HG03066 (cell line): ENCODE measurements at regions not wholly inside any gene's neighbourhood (a gene's known extent, or its start where the extent isn't known, plus 50 kb on each side); places are given as distances from the start of the nearest gene placed in this dataset.

Source experiments
- ATAC-seq: cut with Tn5 transposase; IDR thresholded peaks from one replicate; pipeline ENCODE4 v1.9.1; 2021; ENCODE audit warnings: low read depth; ENCODE audit not compliant: unreplicated experiment

GRCh38 chr17:14838567-14838966 is 426.6 kb downstream of the PMP22 start:
- ATAC-seq, result no peak

- no peak for ATAC-seq
Observed at GRCh38 chr17:14833201-14833785, 431.8 kb downstream of the PMP22 start.

DNA sequence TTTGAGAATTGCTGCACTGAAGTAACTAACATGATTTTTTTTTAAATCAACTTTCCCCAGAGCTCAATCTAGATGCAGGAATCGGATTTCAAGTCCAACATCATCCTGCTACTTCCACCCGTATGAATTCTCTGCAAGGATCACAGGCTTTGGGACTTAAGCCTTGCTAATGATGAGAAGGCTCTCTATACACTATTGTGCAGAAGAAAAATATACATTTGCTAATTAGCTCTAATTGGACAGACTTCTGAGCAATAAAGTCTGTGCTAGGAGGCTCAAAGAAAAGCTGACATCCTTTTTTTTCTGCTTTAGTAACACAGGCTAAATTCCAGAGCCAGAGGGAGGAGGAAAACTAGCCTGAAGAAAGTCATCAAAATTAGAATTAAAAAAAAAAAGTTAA is 433.6 kb downstream of the PMP22 start:
- no peak for ATAC-seq

- no peak for ATAC-seq
Observed at GRCh38 chr17:14827396-14827919, 437.7 kb downstream of the PMP22 start.

DNA sequence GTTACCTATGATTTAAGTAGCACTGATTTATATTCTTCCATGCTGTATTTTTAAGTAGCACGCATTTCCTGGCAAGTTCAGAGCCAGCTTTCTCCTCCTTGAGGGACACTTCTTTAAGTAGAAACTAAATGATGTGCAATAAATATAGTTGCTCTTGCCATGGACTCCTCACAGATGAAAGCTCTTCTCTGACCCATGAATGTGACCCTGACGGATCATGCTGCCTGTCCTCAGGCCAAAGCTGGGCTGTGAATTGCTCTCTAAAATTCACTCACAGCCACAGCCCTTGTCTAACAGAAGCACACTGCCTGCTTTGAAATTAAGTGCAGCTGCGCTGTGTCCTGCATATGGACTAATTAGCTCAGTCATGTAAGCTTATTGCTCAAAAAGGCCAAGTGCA is 438.8 kb downstream of the PMP22 start:
- ATAC-seq, result no peak

GRCh38 chr17:14818469-14818868 is 446.7 kb downstream of the PMP22 start:
- no peak for ATAC-seq

- no peak for ATAC-seq
Observed at GRCh38 chr17:14815079-14815478, 450.0 kb downstream of the PMP22 start.

GRCh38 chr17:14813649-14814370 is 451.3 kb downstream of the PMP22 start:
- no peak for ATAC-seq

DNA sequence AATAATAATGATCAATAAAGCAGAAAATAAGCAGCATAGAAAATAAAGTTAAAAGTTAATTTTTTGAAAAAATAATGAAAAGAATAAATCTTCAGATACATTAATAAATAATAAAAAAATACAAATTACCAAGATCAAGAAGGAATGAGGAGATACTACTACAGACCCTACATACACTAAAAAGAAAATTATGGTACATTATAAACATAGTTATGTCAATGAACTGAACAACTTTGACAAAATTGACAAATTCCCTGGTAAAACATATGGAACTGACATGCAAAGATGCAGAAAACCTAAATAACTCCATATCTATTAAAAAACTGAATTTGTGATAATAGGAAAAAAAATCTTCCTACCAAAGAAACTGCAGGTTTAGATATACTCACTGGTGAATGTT is 456.7 kb downstream of the PMP22 start:
- ATAC-seq, result no peak

DNA sequence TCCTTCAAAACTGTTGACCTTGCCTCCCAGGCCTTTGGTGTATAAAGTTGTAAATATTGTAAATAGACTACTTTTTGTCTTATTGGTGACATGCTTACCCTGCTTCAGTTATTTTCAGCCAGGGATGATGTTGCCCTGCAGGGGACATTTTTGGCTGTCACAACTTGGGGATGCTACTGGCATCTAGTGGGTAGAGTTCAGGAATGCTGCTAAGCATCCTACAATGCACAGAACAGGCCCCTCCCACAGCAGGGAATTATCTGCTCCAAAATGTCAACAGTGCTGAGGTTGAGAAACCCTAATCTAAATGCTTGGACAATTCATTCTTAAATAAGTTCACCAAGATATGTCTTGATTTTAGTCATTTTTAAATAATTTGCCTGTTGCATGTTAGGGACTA is 459.8 kb downstream of the PMP22 start:
- no peak for ATAC-seq

DNA sequence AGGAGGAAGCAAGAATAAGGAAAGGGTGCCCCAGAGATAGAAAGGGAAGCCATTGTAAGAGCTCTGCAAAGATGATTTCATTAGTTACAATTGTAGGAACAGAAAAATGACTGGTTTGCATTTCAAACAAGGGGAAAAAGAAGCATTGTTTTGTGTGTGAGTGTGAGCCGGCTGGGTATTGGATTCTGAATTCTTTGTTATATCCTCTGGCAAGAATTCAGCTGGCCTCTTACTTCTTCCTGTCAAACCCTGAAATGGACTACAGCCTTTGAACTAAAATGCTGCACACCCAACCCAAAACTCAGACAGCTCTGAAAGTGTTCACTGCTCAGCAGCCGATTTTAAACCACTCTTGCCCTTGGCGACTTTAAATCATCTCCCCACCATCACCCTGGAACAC is 461.3 kb downstream of the PMP22 start:
- no peak for ATAC-seq

- no peak for ATAC-seq
Observed at GRCh38 chr17:14797801-14798200, 467.3 kb downstream of the PMP22 start.

DNA sequence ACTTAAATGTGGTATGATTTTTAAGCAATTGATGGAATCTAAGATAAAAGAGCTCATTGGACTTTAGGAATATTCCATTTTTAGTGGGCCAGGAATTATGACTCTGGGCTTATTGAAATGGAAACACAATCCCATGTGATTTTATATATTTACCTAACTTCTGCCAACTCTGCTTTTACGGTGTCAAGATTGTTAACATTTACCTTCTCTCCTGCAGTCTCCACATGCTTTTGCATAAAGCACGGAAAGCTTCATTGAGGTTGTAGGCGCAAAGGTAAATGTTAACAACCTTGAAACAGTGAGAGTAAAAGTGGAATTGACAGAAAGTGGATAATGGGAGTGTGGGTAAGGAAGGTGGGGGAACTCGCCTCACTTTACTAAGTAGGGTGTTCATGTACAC is 468.1 kb downstream of the PMP22 start:
- ATAC-seq, result no peak

DNA sequence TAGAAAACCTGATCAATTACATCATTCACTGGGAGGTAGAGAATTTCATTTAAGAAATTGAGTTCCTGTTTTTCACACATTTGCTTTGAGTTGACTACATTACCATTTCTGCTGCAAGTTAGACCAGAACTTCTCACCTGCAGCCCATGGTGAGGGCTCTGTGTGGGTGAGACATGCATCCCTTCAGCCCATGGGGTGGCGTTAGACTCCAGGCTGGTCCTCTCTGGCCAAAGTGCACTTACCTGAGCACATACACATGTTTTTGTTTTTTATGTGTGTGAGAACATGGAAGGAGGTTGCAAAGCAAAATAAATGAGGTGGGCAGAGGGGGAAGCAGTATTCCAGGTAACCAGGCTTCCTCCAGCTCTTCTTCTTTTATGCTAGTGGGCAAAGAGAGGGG is 470.2 kb downstream of the PMP22 start:
- ATAC-seq, result no peak

- ATAC-seq, result no peak
Observed at GRCh38 chr17:14793237-14793636, 471.9 kb downstream of the PMP22 start.

- no peak for ATAC-seq
Observed at GRCh38 chr17:14792746-14793145, 472.4 kb downstream of the PMP22 start.

GRCh38 chr17:14791221-14791620 is 473.9 kb downstream of the PMP22 start:
- ATAC-seq, result no peak

DNA sequence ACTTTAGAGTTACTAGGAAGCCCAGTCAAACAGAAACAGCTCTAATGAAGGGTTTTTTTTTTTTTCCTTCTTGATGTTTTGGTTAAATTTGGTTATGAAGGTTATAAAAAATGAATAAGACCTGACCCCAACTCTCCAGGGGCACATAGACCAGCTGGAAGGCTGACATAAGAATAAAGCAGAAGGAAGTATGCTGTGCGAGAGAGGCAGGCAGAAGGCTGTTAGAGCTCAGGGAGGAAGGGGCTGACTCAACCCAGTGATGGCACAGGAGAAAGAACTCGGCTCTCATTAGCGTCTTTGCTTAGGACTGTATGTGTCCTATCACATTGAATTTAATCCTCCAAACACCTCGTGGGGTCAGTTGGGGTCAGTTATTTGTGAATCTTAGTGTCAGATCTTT is 474.6 kb downstream of the PMP22 start:
- no peak for ATAC-seq

- ATAC-seq, result no peak
Observed at GRCh38 chr17:14784997-14785696, 480.0 kb downstream of the PMP22 start.

DNA sequence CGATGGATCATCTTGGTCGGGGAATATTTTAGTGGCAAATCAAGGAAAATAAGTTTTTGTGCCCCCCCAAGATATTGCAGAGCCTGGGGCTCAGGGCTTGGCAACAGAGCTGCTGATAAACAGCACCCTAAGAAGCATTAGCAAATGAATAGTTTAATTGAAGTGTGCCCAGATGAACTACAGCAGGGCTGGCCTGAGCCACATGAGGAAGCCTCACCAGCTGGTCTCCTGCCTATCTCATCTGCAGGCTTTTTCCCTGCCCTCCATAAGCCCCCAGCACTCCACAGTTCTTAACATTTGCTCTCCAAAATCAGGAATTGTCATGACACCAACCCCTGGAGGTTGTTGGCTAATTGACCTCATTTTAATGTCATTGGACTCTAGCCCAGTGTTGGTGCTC is 480.2 kb downstream of the HS3ST3B1 start:
- no peak for ATAC-seq

GRCh38 chr17:14780097-14780651 is 479.3 kb downstream of the HS3ST3B1 start:
- ATAC-seq, result no peak
